Endothelial cell of umbilical vein (primary cell): ENCODE measurements at regions not wholly inside any gene's neighbourhood (a gene's known extent, or its start where the extent isn't known, plus 50 kb on each side); places are given as distances from the start of the nearest gene placed in this dataset.

ENCODE experiments used
- BruUV-seq: library from RNA; stranded (reverse); fragments of 400-500 nt; replicated peaks from 2 replicates; lab custom pipeline; 2021; lab: Mats Ljungman, UMichigan
- CTCF ChIA-PET: fragments of 300-600, 350-600 bp; sonication (Branson Sonifier 250); formaldehyde crosslinking; loops from one replicate; lab custom pipeline; 2021; ENCODE audit warnings: antibody characterized with exemption, inconsistent platforms; lab: Charles Lee
- POLR2A ChIA-PET: fragments of 300-600, 350-600 bp; sonication (Branson Sonifier 250); formaldehyde crosslinking; loops from one replicate; lab custom pipeline; 2021; ENCODE audit warnings: antibody characterized with exemption, inconsistent platforms; lab: Charles Lee
- DNase-seq: peaks from one replicate; pipeline ENCODE4 v3.0.0-alpha.2; 2011; ENCODE audit warnings: low read depth, low spot score
- FAIRE-seq: peaks from 2 replicates; lab custom pipeline; 2011; peaks lifted over from hg19 to GRCh38; lab: Jason Lieb, UNC
- H2AFZ ChIP-seq: 2 replicates; pipeline ENCODE4 v1.6.0; 2012; ENCODE audit warnings: low read depth, low read length, control low read depth, inconsistent platforms
- H3K27ac ChIP-seq: 2 replicates; pipeline ENCODE4 v1.5.1; 2011; ENCODE audit warnings: low read depth, mild to moderate bottlenecking, control low read depth, low read length, moderate library complexity; ENCODE audit not compliant: insufficient read depth
- H3K27me3 ChIP-seq, 2 experiments: 2 replicates each; pipeline versions ENCODE4 v1.6.0 to v1.6.1; 2011; ENCODE audit warnings: low read length in 2 of 2, mixed read lengths in 1 of 2; ENCODE audit not compliant: control insufficient read depth in 2 of 2, insufficient read depth in 2 of 2
- H3K36me3 ChIP-seq, 2 experiments: 2 replicates in 1 of 2; 3 replicates in 1 of 2; pipeline ENCODE4 v1.5.1; 2011; ENCODE audit warnings: low read length in 2 of 2, mild to moderate bottlenecking in 1 of 2, moderate library complexity in 1 of 2; ENCODE audit not compliant: control insufficient read depth in 2 of 2, insufficient read depth in 2 of 2; ENCODE audit errors: extremely low read depth in 1 of 2
- H3K4me1 ChIP-seq: 3 replicates; pipeline ENCODE4 v1.5.1; 2011; ENCODE audit warnings: mild to moderate bottlenecking, low read length; ENCODE audit not compliant: control insufficient read depth, insufficient read depth; ENCODE audit errors: extremely low read depth
- H3K4me2 ChIP-seq: 2 replicates; pipeline ENCODE4 v1.6.1; 2011; ENCODE audit warnings: low read length, control low read depth, mixed read lengths; ENCODE audit not compliant: insufficient read depth
- H3K4me3 ChIP-seq, 3 experiments: fragments of 200-600 bp in 1 of 3; sonication (generic), shearing (Covaris generic) in 1 of 3; replicated peaks in 1 of 3; 2 replicates each; pipeline ENCODE4 v1.5.1; 2011 to 2016; ENCODE audit warnings: control low read depth in 3 of 3, low read length in 3 of 3, mild to moderate bottlenecking in 2 of 3, inconsistent platforms in 1 of 3, low read depth in 1 of 3, moderate library complexity in 1 of 3; ENCODE audit not compliant: insufficient read depth in 1 of 3
- H3K79me2 ChIP-seq: 2 replicates; pipeline ENCODE4 v1.6.0; 2012; ENCODE audit warnings: low read length, inconsistent platforms; ENCODE audit not compliant: control insufficient read depth, insufficient read depth
- H3K9ac ChIP-seq: replicated peaks from 2 replicates; pipeline ENCODE3; 2011; ENCODE audit warnings: low read length, control low read depth; ENCODE audit not compliant: insufficient read depth; ENCODE audit errors: extremely low read depth
- H3K9me1 ChIP-seq: replicated peaks from 3 replicates; pipeline ENCODE4 v1.6.0; 2011; ENCODE audit warnings: mild to moderate bottlenecking, low read length; ENCODE audit not compliant: control insufficient read depth, insufficient read depth; ENCODE audit errors: extremely low read depth
- H3K9me3 ChIP-seq: replicated peaks from 2 replicates; pipeline ENCODE4 v1.5.1; 2012; ENCODE audit warnings: low read length, inconsistent platforms; ENCODE audit not compliant: control insufficient read depth, insufficient read depth
- H4K20me1 ChIP-seq: replicated peaks from 2 replicates; pipeline ENCODE3; 2011; ENCODE audit warnings: mild to moderate bottlenecking, low read length; ENCODE audit not compliant: control insufficient read depth, insufficient read depth; ENCODE audit errors: extremely low read depth
- EZH2 ChIP-seq: IDR thresholded peaks from 2 replicates; pipeline ENCODE4 v1.6.1; 2012; ENCODE audit warnings: borderline replicate concordance, low read depth, mild to moderate bottlenecking, moderate library complexity, low read length, inconsistent platforms; ENCODE audit not compliant: severe bottlenecking
- FOS ChIP-seq: IDR thresholded peaks from 2 replicates; pipeline ENCODE4 v1.6.1; 2011; ENCODE audit warnings: mild to moderate bottlenecking, low read length, moderate library complexity, borderline replicate concordance; ENCODE audit not compliant: insufficient read depth
- GATA2 ChIP-seq: IDR thresholded peaks from 2 replicates; pipeline ENCODE4 v1.7.0; 2011; ENCODE audit warnings: low read depth, mild to moderate bottlenecking, moderate library complexity, mixed read lengths, low read length; ENCODE audit not compliant: insufficient read length, insufficient read depth
- JUN ChIP-seq: IDR thresholded peaks from 2 replicates; pipeline ENCODE4 v1.6.1; 2011; ENCODE audit warnings: borderline replicate concordance, low read depth; ENCODE audit not compliant: insufficient read length, insufficient read depth
- MYC ChIP-seq: IDR thresholded peaks from one replicate; pipeline ENCODE4 v1.6.1; 2011; ENCODE audit warnings: mild to moderate bottlenecking, low read depth, low read length
- POLR2AphosphoS5 ChIP-seq: IDR thresholded peaks from 2 replicates; pipeline ENCODE4 v1.6.1; 2012; ENCODE audit warnings: low read depth, mild to moderate bottlenecking, control low read depth, low read length, moderate library complexity; ENCODE audit not compliant: insufficient read depth
- dilution Hi-C: fragments of 300-500 bp; cut with MboI; formaldehyde crosslinking; loops from one replicate; pipeline ENCODE4 v1.15.0; 2019; ENCODE audit warnings: low sequenced_read_pairs; ENCODE audit not compliant: extremely low pct_ligation_motif_present
- intact Hi-C: fragments of 100-400 bp; cut with micrococcal nuclease; formaldehyde crosslinking; loops from one replicate; pipeline ENCODE4 v1.10.0; 2022
- TF ChIP-seq, protein P1 (sequence below): IDR thresholded peaks from 2 replicates; pipeline ENCODE4 v1.6.1; 2011; ENCODE audit not compliant: insufficient read depth, insufficient read length
- TF ChIP-seq, protein P2 (sequence below), 2 donors: IDR thresholded peaks; 1 replicate in 1 of 2; 2 replicates in 1 of 2; pipeline ENCODE4 v1.5.1; 2011; ENCODE audit warnings: low read length in 2 of 2, mild to moderate bottlenecking in 2 of 2, moderate library complexity in 2 of 2, control low read depth in 1 of 2, inconsistent platforms in 1 of 2, low read depth in 1 of 2; ENCODE audit not compliant: insufficient read depth in 1 of 2; ENCODE audit errors: extremely low read depth in 1 of 2

DNA sequence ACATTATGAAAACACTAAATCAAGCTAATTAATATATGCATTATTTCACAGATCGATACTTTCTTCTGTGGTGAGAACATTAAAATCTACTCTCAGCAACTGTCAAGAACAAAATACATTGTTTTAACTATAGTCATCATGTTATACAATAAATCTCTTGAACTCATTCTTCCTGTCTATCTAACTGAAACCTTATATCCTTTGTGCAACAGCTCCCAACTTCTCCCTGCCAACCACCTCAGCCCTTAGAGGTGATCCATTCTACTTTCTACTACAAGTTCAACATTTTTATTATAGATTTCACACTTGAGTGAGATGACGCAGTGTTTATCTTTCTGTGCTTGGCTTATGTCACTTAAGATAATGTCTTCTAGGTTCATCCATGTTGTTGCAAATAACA, 535.2 kb upstream of the CRIM1 start:
- no peak for DNase-seq
- H3K9me3 ChIP-seq = no peaks in the 10 kb centered on the region
- intact Hi-C loops (no loop called here), dilution Hi-C loops (no loop called here)
- H3K27ac ChIP-seq = no peak overlapping the region
- ChIA-PET POLR2A (no interaction called here), CTCF (no interaction called here)
- H4K20me1 ChIP-seq = no peaks in the 10 kb centered on the region
- H3K4me3 ChIP-seq = no peak overlapping the region
- H3K9me1 ChIP-seq = no peaks in the 10 kb centered on the region
- H3K9ac ChIP-seq = no peak overlapping the region
- no peak overlapping the region for H2AFZ ChIP-seq
- no peaks in the 10 kb centered on the region for H3K4me1 ChIP-seq
- no peak overlapping the region for H3K4me2 ChIP-seq
- BruUV-seq = no TSS peak
- no peaks in the 10 kb centered on the region for H3K79me2 ChIP-seq
- H3K36me3 ChIP-seq = no peaks in the 10 kb centered on the region
- TF ChIP-seq POLR2AphosphoS5 (no peak), MYC (no peak), FOS (no peak), JUN (no peak), GATA2 (no peak), EZH2 (no peak)
- TF ChIP-seq, protein P1, sequence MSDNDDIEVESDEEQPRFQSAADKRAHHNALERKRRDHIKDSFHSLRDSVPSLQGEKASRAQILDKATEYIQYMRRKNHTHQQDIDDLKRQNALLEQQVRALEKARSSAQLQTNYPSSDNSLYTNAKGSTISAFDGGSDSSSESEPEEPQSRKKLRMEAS = no peak
- TF ChIP-seq, protein P2, sequence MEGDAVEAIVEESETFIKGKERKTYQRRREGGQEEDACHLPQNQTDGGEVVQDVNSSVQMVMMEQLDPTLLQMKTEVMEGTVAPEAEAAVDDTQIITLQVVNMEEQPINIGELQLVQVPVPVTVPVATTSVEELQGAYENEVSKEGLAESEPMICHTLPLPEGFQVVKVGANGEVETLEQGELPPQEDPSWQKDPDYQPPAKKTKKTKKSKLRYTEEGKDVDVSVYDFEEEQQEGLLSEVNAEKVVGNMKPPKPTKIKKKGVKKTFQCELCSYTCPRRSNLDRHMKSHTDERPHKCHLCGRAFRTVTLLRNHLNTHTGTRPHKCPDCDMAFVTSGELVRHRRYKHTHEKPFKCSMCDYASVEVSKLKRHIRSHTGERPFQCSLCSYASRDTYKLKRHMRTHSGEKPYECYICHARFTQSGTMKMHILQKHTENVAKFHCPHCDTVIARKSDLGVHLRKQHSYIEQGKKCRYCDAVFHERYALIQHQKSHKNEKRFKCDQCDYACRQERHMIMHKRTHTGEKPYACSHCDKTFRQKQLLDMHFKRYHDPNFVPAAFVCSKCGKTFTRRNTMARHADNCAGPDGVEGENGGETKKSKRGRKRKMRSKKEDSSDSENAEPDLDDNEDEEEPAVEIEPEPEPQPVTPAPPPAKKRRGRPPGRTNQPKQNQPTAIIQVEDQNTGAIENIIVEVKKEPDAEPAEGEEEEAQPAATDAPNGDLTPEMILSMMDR (IDR thresholded peaks at IDR 0.05; ENCODE audit: extremely low read depth in 1 of 2, insufficient read depth in 1 of 2, low read depth in 1 of 2, low read length in 2 of 2) = no peak
- FAIRE-seq = no peak
- H3K27me3 ChIP-seq = no peaks in the 10 kb centered on the region
